Fibroblast of the aortic adventitia (primary cell): ENCODE measurements at regions not wholly inside any gene's neighbourhood (a gene's known extent, or its start where the extent isn't known, plus 50 kb on each side); places are given as distances from the start of the nearest gene placed in this dataset.

Source experiments
- DNase-seq: peaks from one replicate; pipeline ENCODE4 v3.0.0-alpha.2; 2010; ENCODE audit warnings: low read depth
- H3K4me3 ChIP-seq: 2 replicates; pipeline ENCODE4 v1.5.1; 2011; ENCODE audit warnings: low read depth, mild to moderate bottlenecking, control low read depth, low read length, moderate library complexity
- TF ChIP-seq, protein P1 (sequence below): IDR thresholded peaks from 2 replicates; pipeline ENCODE4 v1.5.1; 2011; ENCODE audit warnings: mild to moderate bottlenecking, low read length, control low read depth, inconsistent platforms; ENCODE audit not compliant: insufficient read depth

DNA sequence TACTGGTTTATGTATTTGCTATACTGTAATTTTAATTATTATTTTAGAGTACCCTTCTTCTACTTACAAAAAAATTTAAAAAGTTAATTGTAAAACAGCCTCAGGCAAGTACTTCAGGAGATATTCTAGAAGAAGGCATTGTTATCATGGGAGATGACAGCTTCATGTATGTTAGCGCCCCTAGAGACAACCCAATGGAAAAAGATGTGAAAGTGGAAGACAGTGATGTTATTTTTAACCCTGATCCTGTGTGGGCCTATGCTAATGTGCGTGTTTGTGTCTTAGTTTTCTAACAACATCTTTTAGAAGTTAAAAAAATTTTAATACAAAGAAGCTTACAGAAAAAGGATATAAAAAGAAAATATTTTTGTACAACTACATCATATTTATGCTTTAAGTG, 205.0 kb downstream of the FAM76B start:
- TF ChIP-seq, protein P1, sequence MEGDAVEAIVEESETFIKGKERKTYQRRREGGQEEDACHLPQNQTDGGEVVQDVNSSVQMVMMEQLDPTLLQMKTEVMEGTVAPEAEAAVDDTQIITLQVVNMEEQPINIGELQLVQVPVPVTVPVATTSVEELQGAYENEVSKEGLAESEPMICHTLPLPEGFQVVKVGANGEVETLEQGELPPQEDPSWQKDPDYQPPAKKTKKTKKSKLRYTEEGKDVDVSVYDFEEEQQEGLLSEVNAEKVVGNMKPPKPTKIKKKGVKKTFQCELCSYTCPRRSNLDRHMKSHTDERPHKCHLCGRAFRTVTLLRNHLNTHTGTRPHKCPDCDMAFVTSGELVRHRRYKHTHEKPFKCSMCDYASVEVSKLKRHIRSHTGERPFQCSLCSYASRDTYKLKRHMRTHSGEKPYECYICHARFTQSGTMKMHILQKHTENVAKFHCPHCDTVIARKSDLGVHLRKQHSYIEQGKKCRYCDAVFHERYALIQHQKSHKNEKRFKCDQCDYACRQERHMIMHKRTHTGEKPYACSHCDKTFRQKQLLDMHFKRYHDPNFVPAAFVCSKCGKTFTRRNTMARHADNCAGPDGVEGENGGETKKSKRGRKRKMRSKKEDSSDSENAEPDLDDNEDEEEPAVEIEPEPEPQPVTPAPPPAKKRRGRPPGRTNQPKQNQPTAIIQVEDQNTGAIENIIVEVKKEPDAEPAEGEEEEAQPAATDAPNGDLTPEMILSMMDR, result no peak
- DNase-seq, result no peak

DNA sequence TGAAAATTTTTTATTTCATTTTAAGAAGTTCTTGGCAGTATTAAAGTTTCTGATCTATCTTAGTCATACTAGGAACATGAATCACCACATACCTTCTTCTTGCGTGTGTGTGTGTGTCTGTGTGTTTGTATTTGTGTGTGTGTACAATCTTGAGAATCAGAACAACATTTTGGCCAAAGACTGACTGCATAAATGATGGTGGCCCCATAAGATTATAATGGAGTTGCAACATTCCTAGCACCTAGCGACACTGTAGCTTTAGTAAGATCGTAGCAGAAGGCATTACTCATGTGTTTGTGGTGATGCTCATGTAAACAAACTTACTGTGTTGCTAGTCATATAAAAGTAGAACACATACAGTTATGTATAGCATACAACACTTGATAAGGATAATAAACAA, 205.4 kb downstream of the FAM76B start:
- peak; percentile 60 for DNase-seq
- TF ChIP-seq, protein P1, result no peak
- no peak overlapping the region for H3K4me3 ChIP-seq

More for the DNA sequence above, 205.0 kb downstream of the FAM76B start:
- no peak overlapping the region for H3K4me3 ChIP-seq

DNA sequence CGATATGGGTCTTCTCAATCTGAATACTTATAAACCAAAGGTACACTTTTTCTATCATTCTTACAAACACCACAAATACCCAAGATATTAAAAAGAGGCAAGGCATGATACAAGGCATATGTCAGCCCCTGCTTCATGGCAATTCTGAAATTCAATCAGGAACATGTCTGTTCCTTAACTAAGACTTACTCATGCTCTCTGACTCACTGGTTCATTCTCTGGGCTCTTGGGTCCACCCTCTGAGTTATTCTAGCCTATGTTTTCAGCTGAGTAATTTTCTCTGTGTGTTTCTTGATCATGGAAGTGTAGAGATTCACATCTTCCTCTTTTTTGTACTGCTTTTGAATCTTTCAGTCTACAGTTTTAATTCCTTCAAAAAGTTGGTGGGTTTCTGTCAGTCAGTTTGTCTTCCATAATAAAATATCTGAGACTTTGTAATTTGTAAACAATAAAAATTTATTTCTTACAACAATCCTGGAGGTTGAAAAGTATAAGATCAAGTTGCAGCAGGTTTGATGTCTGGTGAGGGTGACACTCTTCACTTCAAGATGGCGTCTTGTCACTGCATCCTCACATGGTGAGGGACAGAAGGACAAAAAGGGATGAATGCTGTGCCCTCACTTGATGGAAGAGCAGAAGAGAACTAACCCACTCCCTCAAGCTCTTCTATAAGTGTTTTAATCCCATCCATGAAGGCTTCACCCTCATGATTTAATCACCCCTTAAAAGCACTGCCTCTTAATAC, 211.7 kb downstream of the FAM76B start:
- no peak overlapping the region for H3K4me3 ChIP-seq
- DNase-seq, result peak; percentile 84
- TF ChIP-seq, protein P1, result no peak

DNA sequence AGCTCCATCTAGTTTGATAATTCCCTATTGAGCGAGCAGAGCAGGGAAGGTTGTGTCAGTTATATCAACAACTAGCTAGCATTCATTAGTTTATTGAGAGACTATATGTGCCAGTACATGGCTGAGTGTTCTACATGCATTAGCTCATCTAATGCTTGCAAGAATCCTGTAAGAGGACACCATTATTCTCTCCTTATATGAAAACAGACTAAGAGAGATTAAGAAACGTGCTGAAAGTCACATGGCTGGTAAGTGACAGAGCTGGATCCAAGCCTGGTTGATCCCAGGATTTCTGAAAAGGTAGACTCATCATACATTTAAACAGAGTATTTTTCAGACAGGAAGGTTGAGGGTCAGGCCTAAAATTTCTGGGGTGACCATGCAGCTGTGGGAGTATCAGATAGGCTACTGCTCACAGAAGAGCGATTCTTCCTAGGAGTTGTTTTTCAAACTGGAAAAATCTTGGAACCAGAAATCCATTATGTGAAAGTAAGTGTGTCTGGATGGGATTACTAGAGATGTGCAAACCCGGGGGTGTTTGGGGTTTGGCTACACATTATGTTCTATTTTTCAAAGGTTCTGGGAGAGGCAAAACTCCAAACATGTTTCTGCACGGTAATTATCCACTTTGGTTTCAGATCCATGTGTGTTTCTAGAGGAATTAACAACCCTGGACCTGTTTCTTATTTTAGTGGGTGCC, 213.3 kb downstream of the FAM76B start:
- H3K4me3 ChIP-seq, result no peak overlapping the region
- TF ChIP-seq, protein P1, result no peak
- no peak for DNase-seq

DNA sequence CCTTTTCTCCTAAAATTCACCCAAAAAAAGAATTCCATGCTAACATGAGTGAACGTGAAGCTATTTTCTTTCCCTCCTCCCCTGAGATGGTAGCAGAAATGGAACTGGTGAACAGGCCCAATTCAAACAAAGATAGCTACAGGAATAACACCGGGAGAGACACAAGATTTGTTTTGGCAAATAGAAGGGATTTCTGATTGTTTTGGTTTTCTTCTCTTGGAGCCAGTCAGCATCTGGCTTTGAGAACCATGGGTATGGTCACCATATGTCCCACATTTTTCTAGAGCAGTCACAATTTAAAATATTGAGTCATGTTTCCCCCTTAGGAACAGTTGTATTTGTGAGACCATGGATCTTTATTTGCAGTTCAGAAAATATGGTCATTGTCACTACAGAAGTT, 214.1 kb downstream of the FAM76B start:
- no peak overlapping the region for H3K4me3 ChIP-seq
- TF ChIP-seq, protein P1, result no peak
- peak; percentile 71 for DNase-seq

DNA sequence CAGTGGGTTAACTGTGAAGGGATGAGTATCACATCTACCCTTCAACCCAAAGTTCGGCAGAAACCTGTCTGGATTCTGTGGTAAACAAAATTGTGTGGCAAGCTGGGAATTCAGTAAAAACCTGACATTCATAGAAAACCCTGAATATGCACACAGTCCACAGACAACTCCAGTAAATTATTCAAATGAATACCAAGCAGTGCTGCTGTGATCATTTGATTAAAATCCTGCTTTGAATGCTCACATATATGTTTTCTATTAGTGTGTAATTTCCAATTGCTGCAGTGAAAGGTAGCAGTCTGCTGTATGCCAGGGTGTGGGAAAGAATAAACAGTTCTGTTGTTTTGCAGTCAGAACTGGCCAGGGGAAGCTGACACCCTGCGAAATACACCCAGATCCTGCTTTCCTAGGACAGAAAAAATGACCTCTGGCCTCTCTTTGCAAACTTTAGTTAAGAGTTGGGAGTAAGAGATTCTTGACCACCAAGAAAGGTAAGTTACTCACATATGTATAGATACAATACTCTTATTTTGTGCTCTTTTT, 217.8 kb downstream of the FAM76B start:
- H3K4me3 ChIP-seq, result no peak overlapping the region
- TF ChIP-seq, protein P1, result no peak
- no peak for DNase-seq
